ENCODE measurements at regions not wholly inside any gene's neighbourhood (a gene's known extent, or its start where the extent isn't known, plus 50 kb on each side); places are given as distances from the start of the nearest gene placed in this dataset.

- H3K4me1 ChIP-seq (replicated peaks in 1 of 2; ENCODE audit: control insufficient read depth in 2 of 2, insufficient read depth in 2 of 2, low read length in 2 of 2) = no peaks in the 10 kb centered on the region
- CTCF ChIA-PET (ENCODE audit: low intra/inter-chr PET ratio) = no interaction called here
- POLR2A ChIA-PET = no interaction called here
These were observed 50.5 kb upstream of the GUCY1A1 start for GRCh38 chr4:155616117-155616516.

More at GRCh38 chr4:155616117-155616516, 50.5 kb upstream of the GUCY1A1 start:
- H3K27me3 ChIP-seq (ENCODE audit: control insufficient read depth in 2 of 2, insufficient read depth in 2 of 2, low read length in 2 of 2) = no peaks in the 10 kb centered on the region
- TF ChIP-seq ZNF77 (CRISPR knock-in tag; IDR thresholded peaks at IDR 0.05) = no peak
- no peak for TF ChIP-seq ZNF395 (CRISPR knock-in tag; IDR thresholded peaks at IDR 0.05)
- TF ChIP-seq MYC (IDR thresholded peaks at IDR 0.05; ENCODE audit: low read depth, low read length) = no peak
- no peak for TF ChIP-seq MYC (CRISPR knock-in tag; IDR thresholded peaks at IDR 0.05; ENCODE audit: borderline replicate concordance, low read depth)
- no peak for TF ChIP-seq EHMT2 (IDR thresholded peaks at IDR 0.05)
- no peak for TF ChIP-seq ZNF175 (CRISPR knock-in tag; IDR thresholded peaks at IDR 0.05; ENCODE audit: low read depth)
- TF ChIP-seq HIVEP1 (CRISPR knock-in tag; IDR thresholded peaks at IDR 0.05) = no peak
- TF ChIP-seq, protein P1, sequence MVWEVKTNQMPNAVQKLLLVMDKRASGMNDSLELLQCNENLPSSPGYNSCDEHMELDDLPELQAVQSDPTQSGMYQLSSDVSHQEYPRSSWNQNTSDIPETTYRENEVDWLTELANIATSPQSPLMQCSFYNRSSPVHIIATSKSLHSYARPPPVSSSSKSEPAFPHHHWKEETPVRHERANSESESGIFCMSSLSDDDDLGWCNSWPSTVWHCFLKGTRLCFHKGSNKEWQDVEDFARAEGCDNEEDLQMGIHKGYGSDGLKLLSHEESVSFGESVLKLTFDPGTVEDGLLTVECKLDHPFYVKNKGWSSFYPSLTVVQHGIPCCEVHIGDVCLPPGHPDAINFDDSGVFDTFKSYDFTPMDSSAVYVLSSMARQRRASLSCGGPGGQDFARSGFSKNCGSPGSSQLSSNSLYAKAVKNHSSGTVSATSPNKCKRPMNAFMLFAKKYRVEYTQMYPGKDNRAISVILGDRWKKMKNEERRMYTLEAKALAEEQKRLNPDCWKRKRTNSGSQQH (CRISPR knock-in tag; IDR thresholded peaks at IDR 0.05) = no peak
- no peak for TF ChIP-seq ZFP1 (CRISPR knock-in tag; IDR thresholded peaks at IDR 0.05)
- no peak for TF ChIP-seq SAFB (IDR thresholded peaks at IDR 0.05; ENCODE audit: borderline replicate concordance, low read depth, low read length)
- no peak for TF ChIP-seq C11orf30 (IDR thresholded peaks at IDR 0.05; ENCODE audit: low read depth)
- no peak for TF ChIP-seq MAZ (CRISPR knock-in tag; conservative IDR thresholded peaks at IDR 0.05 in 1 of 2, IDR thresholded peaks at IDR 0.05 in 1 of 2)
- intact Hi-C loops (cut with micrococcal nuclease) (no loop called here), in situ Hi-C loops (cut with MboI) (no loop called here)
- FAIRE-seq = no peak
- WGBS (ENCODE audit: insufficient coverage, low coverage, missing lambda C conversion rate) = 0% methylated on average over 1 of the region's 1 CpG
- no peak overlapping the region for H3K4me2 ChIP-seq (ENCODE audit: insufficient read depth, low read length)
- H4K20me1 ChIP-seq (replicated peaks; ENCODE audit: control insufficient read depth, insufficient read depth, low read length) = no peaks in the 10 kb centered on the region
- H3K36me3 ChIP-seq (ENCODE audit: control insufficient read depth, insufficient read depth, low read length) = no peaks in the 10 kb centered on the region
- ATAC-seq = no peak
- H3K79me2 ChIP-seq (ENCODE audit: control insufficient read depth, insufficient read depth, low read length) = no peaks in the 10 kb centered on the region
- BruUV-seq (replicated peaks) = no TSS peak
- no peak overlapping the region for H3K27ac ChIP-seq (ENCODE audit: extremely low read depth, low read depth, low read length)
- H2AFZ ChIP-seq (ENCODE audit: low read depth, low read length) = no peak overlapping the region
- H3K9ac ChIP-seq (ENCODE audit: insufficient read depth in 1 of 2, low read depth in 2 of 2, low read length in 2 of 2) = no peak overlapping the region
- no peaks in the 10 kb centered on the region for H3K9me3 ChIP-seq (replicated peaks; ENCODE audit: control insufficient read depth, insufficient read depth, low read depth, low read length)
- DNase-seq (ENCODE audit: extremely low read depth in 1 of 4, low spot score in 3 of 4) = no peak
- no peak overlapping the region for H3K4me3 ChIP-seq
- H3K9me1 ChIP-seq (ENCODE audit: control insufficient read depth, insufficient read depth, low read length) = no peaks in the 10 kb centered on the region

All from K562 (cell line).